NCI-H446 (cell line): ENCODE measurements at regions not wholly inside any gene's neighbourhood (a gene's known extent, or its start where the extent isn't known, plus 50 kb on each side); places are given as distances from the start of the nearest gene placed in this dataset.

ENCODE experiments used
- DNase-seq, 2 experiments: peaks; one replicate each; lab custom pipeline; 2025; lab: John Stamatoyannopoulos, UW

GRCh38 chr14:58783792-58784511 lies 146.2 kb downstream of the DACT1 start:
- peak; percentile 26 to 64 for DNase-seq

- DNase-seq = no peak
Observed at GRCh38 chr14:58784931-58785330, 147.2 kb downstream of the DACT1 start.

- DNase-seq = no peak
Observed at GRCh38 chr14:58785701-58786100, 147.9 kb downstream of the DACT1 start.

GRCh38 chr14:58787592-58787991 lies 149.8 kb downstream of the DACT1 start:
- DNase-seq = peak; percentile 40 to 75

- peak in 1 of 2 experiments; percentile 41 for DNase-seq
Observed at GRCh38 chr14:58788655-58789503, 151.1 kb downstream of the DACT1 start.

- DNase-seq = no peak
Observed at GRCh38 chr14:58789736-58790135, 152.0 kb downstream of the DACT1 start.

- DNase-seq = no peak
Observed at GRCh38 chr14:58792416-58792815, 154.7 kb downstream of the DACT1 start.

- DNase-seq = no peak
Observed at GRCh38 chr14:58793131-58793740, 155.5 kb downstream of the DACT1 start.

GRCh38 chr14:58794993-58795762 lies 157.4 kb downstream of the DACT1 start:
- DNase-seq = no peak

- DNase-seq = no peak
Observed at GRCh38 chr14:58796242-58797009, 158.7 kb downstream of the DACT1 start.

- no peak for DNase-seq
Observed at GRCh38 chr14:58797010-58797429, 159.3 kb downstream of the DACT1 start.

- DNase-seq = peak in 1 of 2 experiments; percentile 11
Observed at GRCh38 chr14:58798173-58798572, 160.4 kb downstream of the DACT1 start.

- no peak for DNase-seq
Observed at GRCh38 chr14:58801086-58801485, 163.3 kb downstream of the DACT1 start.

GRCh38 chr14:58805057-58805456 lies 167.3 kb downstream of the DACT1 start:
- DNase-seq = no peak

GRCh38 chr14:58805605-58806409 lies 168.0 kb downstream of the DACT1 start:
- peak; percentile 40 to 86 for DNase-seq

GRCh38 chr14:58807191-58807590 lies 169.4 kb downstream of the DACT1 start:
- DNase-seq = no peak

GRCh38 chr14:58808828-58809227 lies 171.1 kb downstream of the DACT1 start:
- DNase-seq = peak; percentile 47 to 64

GRCh38 chr14:58809520-58809919 lies 171.8 kb downstream of the DACT1 start:
- DNase-seq = no peak

GRCh38 chr14:58812050-58812910 lies 174.5 kb downstream of the DACT1 start:
- DNase-seq = peak; percentile 24 to 67
